ENCODE measurements at regions not wholly inside any gene's neighbourhood (a gene's known extent, or its start where the extent isn't known, plus 50 kb on each side); places are given as distances from the start of the nearest gene placed in this dataset.

- no peak for TF ChIP-seq CTCF (IDR thresholded peaks at IDR 0.05; ENCODE audit: low read depth, low read length)
- TF ChIP-seq EZH2phosphoT487 (IDR thresholded peaks at IDR 0.05; ENCODE audit: low read depth), result no peak
Measured at GRCh38 chrX:6965729-6966128, 181.8 kb upstream of the STS start.
